HCT116 (cell line): ENCODE measurements at regions not wholly inside any gene's neighbourhood (a gene's known extent, or its start where the extent isn't known, plus 50 kb on each side); places are given as distances from the start of the nearest gene placed in this dataset.

Experiments
- ATAC-seq: fragments of 200-7000 bp; cut with Tn5 transposase; 2 replicates; pipeline ENCODE4 v1.9.1; 2020; ENCODE audit warnings: mild to moderate bottlenecking, moderate library complexity
- BruUV-seq: library from RNA; stranded (reverse); fragments of 400-500 nt; replicated peaks from 2 replicates; lab custom pipeline; 2021; lab: Mats Ljungman, UMichigan
- CTCF ChIA-PET: fragments of 300-600 bp; sonication (Branson Sonifier 250); formaldehyde crosslinking; loops from one replicate; lab custom pipeline; 2021; ENCODE audit warnings: antibody characterized with exemption; lab: Charles Lee
- POLR2A ChIA-PET: fragments of 300-600, 350-600 bp; sonication (Branson Sonifier 250); formaldehyde crosslinking; loops from one replicate; lab custom pipeline; 2021; ENCODE audit warnings: antibody characterized with exemption; lab: Charles Lee
- RAD21 ChIA-PET, 2 experiments: fragments of 300-600 bp; sonication (Branson Sonifier 250); formaldehyde crosslinking; loops; one replicate each; lab custom pipeline; 2023; ENCODE audit warnings: low total read pairs in 2 of 2; ENCODE audit not compliant: uncharacterized antibody in 2 of 2, unreplicated experiment in 2 of 2, low non-redundant PET in 1 of 2; lab: Charles Lee
- DNase-seq: peaks from one replicate; pipeline ENCODE4 v3.0.0-alpha.2; 2010; ENCODE audit warnings: low read depth, low spot score
- H2AFZ ChIP-seq: fragments of 200-600 bp; shearing (Covaris generic), sonication (generic); 2 replicates; pipeline ENCODE4 v1.6.1; 2017; ENCODE audit warnings: low read depth, mixed run types, mixed read lengths, antibody characterized with exemption, low read length; ENCODE audit not compliant: poor library complexity, severe bottlenecking
- H3K27ac ChIP-seq: 2 replicates; pipeline ENCODE4 v1.5.1; 2012; ENCODE audit warnings: low read depth, low read length
- H3K27me3 ChIP-seq: fragments of 200-600 bp; sonication (generic); 2 replicates; pipeline ENCODE4 v1.6.1; 2016; ENCODE audit warnings: mixed run types, low read length, mixed read lengths; ENCODE audit not compliant: insufficient read depth
- H3K36me3 ChIP-seq, 2 experiments: fragments of 200-500 bp in 1 of 2; fragments of 200-600 bp in 1 of 2; sonication (Bioruptor generic) in 1 of 2; sonication (generic) in 1 of 2; 2 replicates each; pipeline versions ENCODE4 v1.5.1 to v1.6.1; 2014 to 2016; ENCODE audit warnings: low read length in 2 of 2, inconsistent platforms in 1 of 2, mixed read lengths in 1 of 2, mixed run types in 1 of 2; ENCODE audit not compliant: insufficient read depth in 2 of 2, control insufficient read depth in 1 of 2
- H3K4me1 ChIP-seq, 2 experiments: fragments of 200-600 bp in 1 of 2; sonication (generic) in 1 of 2; 2 replicates each; pipeline versions ENCODE4 v1.5.1 to v1.6.1; 2012 to 2017; ENCODE audit warnings: low read length in 2 of 2, inconsistent platforms in 1 of 2, mild to moderate bottlenecking in 1 of 2, mixed read lengths in 1 of 2, mixed run types in 1 of 2, moderate library complexity in 1 of 2; ENCODE audit not compliant: insufficient read depth in 2 of 2, control insufficient read depth in 1 of 2
- H3K4me2 ChIP-seq: fragments of 200-600 bp; sonication (generic); 2 replicates; pipeline ENCODE4 v1.6.1; 2017; ENCODE audit warnings: mixed run types, low read length, mixed read lengths
- H3K4me3 ChIP-seq, 2 experiments: fragments of 200-600 bp in 1 of 2; sonication (generic) in 1 of 2; replicated peaks in 1 of 2; 2 replicates each; pipeline ENCODE4 v1.5.1; 2011 to 2016; ENCODE audit warnings: low read length in 2 of 2, control low read depth in 1 of 2, low read depth in 1 of 2, mild to moderate bottlenecking in 1 of 2, mixed read lengths in 1 of 2, mixed run types in 1 of 2
- H3K79me2 ChIP-seq: fragments of 200-600 bp; sonication (generic); 2 replicates; pipeline ENCODE4 v1.6.1; 2017; ENCODE audit warnings: mild to moderate bottlenecking, mixed run types, low read length, moderate library complexity, mixed read lengths; ENCODE audit not compliant: insufficient read depth
- H3K9ac ChIP-seq: fragments of 200-600 bp; sonication (generic); 2 replicates; pipeline ENCODE4 v1.6.1; 2016; ENCODE audit warnings: low read length, mixed read lengths
- H3K9me2 ChIP-seq: fragments of 200-600 bp; sonication (generic), shearing (Covaris generic); 2 replicates; pipeline ENCODE4 v1.6.1; 2017; ENCODE audit warnings: mixed run types, mild to moderate bottlenecking, moderate library complexity; ENCODE audit not compliant: insufficient read depth
- H3K9me3 ChIP-seq, 2 experiments: fragments of 200-500 bp in 1 of 2; fragments of 200-600 bp in 1 of 2; sonication (Bioruptor generic) in 1 of 2; sonication (generic) in 1 of 2; 2 replicates each; pipeline ENCODE4 v1.6.1; 2014 to 2017; ENCODE audit warnings: low read length in 2 of 2, mixed read lengths in 2 of 2, inconsistent platforms in 1 of 2, low read depth in 1 of 2, mild to moderate bottlenecking in 1 of 2, mixed run types in 1 of 2, moderate library complexity in 1 of 2; ENCODE audit not compliant: control insufficient read depth in 1 of 2, insufficient read depth in 1 of 2
- H4K20me1 ChIP-seq: fragments of 200-600 bp; sonication (generic), shearing (Covaris generic); 2 replicates; pipeline ENCODE4 v1.6.1; 2017; ENCODE audit warnings: mixed run types, mild to moderate bottlenecking, moderate library complexity; ENCODE audit not compliant: insufficient read depth
- CTCF ChIP-seq, 3 experiments: fragments of 200-600 bp in 1 of 3; sonication (generic) in 1 of 3; IDR thresholded peaks in 2 of 3; conservative IDR thresholded peaks in 1 of 3; 2 replicates each; pipeline ENCODE4 v1.5.1; 2012 to 2017; ENCODE audit warnings: low read depth in 2 of 3, low read length in 2 of 3, antibody characterized with exemption in 1 of 3, borderline replicate concordance in 1 of 3, control low read depth in 1 of 3, mild to moderate bottlenecking in 1 of 3, mixed read lengths in 1 of 3, mixed run types in 1 of 3, moderate library complexity in 1 of 3; ENCODE audit not compliant: insufficient read depth in 1 of 3
- EZH2 ChIP-seq: fragments of 200-600 bp; sonication (generic); IDR thresholded peaks from 2 replicates; pipeline ENCODE4 v1.6.1; 2017; ENCODE audit warnings: antibody characterized with exemption, mixed run types
- RAD21 ChIP-seq: IDR thresholded peaks from 2 replicates; pipeline ENCODE4 v1.6.1; 2012; ENCODE audit warnings: low read depth, mild to moderate bottlenecking
- SIN3A ChIP-seq: IDR thresholded peaks from 2 replicates; pipeline ENCODE4 v1.6.1; 2012; ENCODE audit warnings: low read depth
- SRF ChIP-seq: IDR thresholded peaks from 2 replicates; pipeline ENCODE4 v1.6.1; 2012; ENCODE audit warnings: low read depth
- YY1 ChIP-seq: IDR thresholded peaks from 2 replicates; pipeline ENCODE4 v1.6.1; 2011; ENCODE audit warnings: low read length, low read depth, moderate library complexity, mild to moderate bottlenecking; ENCODE audit not compliant: insufficient replicate concordance; ENCODE audit errors: extremely low read depth
- intact Hi-C: fragments of 100-400 bp; cut with micrococcal nuclease; formaldehyde crosslinking; loops from 2 replicates; pipeline ENCODE4 v1.10.0; 2022

- no TSS peak for BruUV-seq
- Histone ChIP-seq H3K4me2 (no peak overlapping the region), H3K36me3 (no peaks in the 10 kb centered on the region), H4K20me1 (no peaks in the 10 kb centered on the region), H3K4me3 (no peak overlapping the region), H3K9me2 (no peaks in the 10 kb centered on the region), H3K27ac (no peak overlapping the region), H2AFZ (no peak overlapping the region), H3K27me3 (no peaks in the 10 kb centered on the region), H3K4me1 (peaks cover 2 to 7% of the 10 kb centered on the region in 2 experiments; a peak in 2 of 4 replicates), H3K9me3 (no peaks in the 10 kb centered on the region), H3K9ac (no peak overlapping the region), H3K79me2 (no peaks in the 10 kb centered on the region)
- no peak for ATAC-seq
- no peak for TF ChIP-seq EZH2
- TF ChIP-seq SIN3A, result no peak
- CTCF ChIA-PET, result no interaction called here
- RAD21 ChIA-PET, result no interaction called here
- intact Hi-C loops, result no loop called here
- POLR2A ChIA-PET, result no interaction called here
- DNase-seq, result no peak
These were observed 72.1 kb upstream of the ANKRD55 start for GRCh38 chr5:56305001-56305950.

GRCh38 chr5:56303511-56303910 is 70.4 kb upstream of the ANKRD55 start:
- DNase-seq, result no peak
- no TSS peak for BruUV-seq
- ChIA-PET RAD21 (no interaction called here), CTCF (interaction anchor here (1.1 to 1.4 kb wide), 2 partner anchors 33 to 535 kb away, joined by 3 to 4 read pairs; no protein-coding TSS in a partner anchor), POLR2A (no interaction called here)
- Histone ChIP-seq H3K4me3 (no peak overlapping the region), H3K9me2 (no peaks in the 10 kb centered on the region), H3K4me2 (no peak overlapping the region), H3K27me3 (no peaks in the 10 kb centered on the region), H3K9ac (no peak overlapping the region), H3K4me1 (peaks cover 2 to 7% of the 10 kb centered on the region in 2 experiments; a peak in 2 of 4 replicates), H3K27ac (no peak overlapping the region), H3K79me2 (no peaks in the 10 kb centered on the region), H3K9me3 (no peaks in the 10 kb centered on the region), H3K36me3 (no peaks in the 10 kb centered on the region), H4K20me1 (no peaks in the 10 kb centered on the region), H2AFZ (no peak overlapping the region)
- ATAC-seq, result peak; percentile 66
- intact Hi-C loops, result no loop called here
- peak; percentile 18; the same call in 1 of the 2 replicates for TF ChIP-seq RAD21
- no peak for TF ChIP-seq SRF
- peak in 1 of 3 experiments; percentile 13; a peak in 1 of 6 replicates for TF ChIP-seq CTCF (IDR thresholded peaks at IDR 0.05 in 2 of 3, conservative IDR thresholded peaks at IDR 0.05 in 1 of 3; ENCODE audit: borderline replicate concordance in 1 of 3, insufficient read depth in 1 of 3, low read depth in 2 of 3, low read length in 2 of 3)
- no peak for TF ChIP-seq YY1
